Lung (tissue), 11 donors: ENCODE measurements at regions not wholly inside any gene's neighbourhood (a gene's known extent, or its start where the extent isn't known, plus 50 kb on each side); places are given as distances from the start of the nearest gene placed in this dataset.

Source experiments
- ATAC-seq: fragments of 200-7000 bp; cut with Tn5 transposase; one replicate; pipeline ENCODE4 v1.9.1; 2020; ENCODE audit warnings: moderate number of reproducible peaks; ENCODE audit not compliant: insufficient read depth, low FRiP score
- DNase-seq, 3 donors: peaks; one replicate each; pipeline ENCODE4 v3.0.0-alpha.2; 2013 to 2017
- H3K27ac ChIP-seq, 2 donors: one replicate each; pipeline ENCODE4 v1.5.1; 2013; ENCODE audit warnings: mild to moderate bottlenecking in 2 of 2, moderate library complexity in 2 of 2, control low read depth in 1 of 2, inconsistent platforms in 1 of 2, low read depth in 1 of 2, low read length in 1 of 2
- H3K27me3 ChIP-seq, 3 donors: one replicate each; pipeline ENCODE4 v1.5.1; 2013; ENCODE audit warnings: low read length in 2 of 3; ENCODE audit not compliant: control insufficient read depth in 3 of 3, insufficient read depth in 3 of 3
- H3K36me3 ChIP-seq, 4 donors: one replicate each; pipeline ENCODE4 v1.5.1; 2013; ENCODE audit warnings: low read length in 4 of 4, mild to moderate bottlenecking in 1 of 4, moderate library complexity in 1 of 4; ENCODE audit not compliant: control insufficient read depth in 4 of 4, insufficient read depth in 4 of 4
- H3K4me1 ChIP-seq, 5 donors: one replicate each; pipeline ENCODE4 v1.5.1; 2013; ENCODE audit warnings: low read length in 5 of 5, mild to moderate bottlenecking in 2 of 5, moderate library complexity in 1 of 5; ENCODE audit not compliant: control insufficient read depth in 5 of 5, insufficient read depth in 5 of 5
- H3K4me3 ChIP-seq: one replicate; pipeline ENCODE4 v1.5.1; 2013; ENCODE audit warnings: mild to moderate bottlenecking, control low read depth, moderate library complexity
- H3K9ac ChIP-seq, 2 donors: one replicate each; pipeline ENCODE4 v1.5.1; 2013; ENCODE audit warnings: low read length in 2 of 2, control low read depth in 1 of 2; ENCODE audit not compliant: insufficient read depth in 1 of 2
- H3K9me3 ChIP-seq, 4 donors: one replicate each; pipeline ENCODE4 v1.5.1; 2013; ENCODE audit warnings: low read length in 3 of 4, mild to moderate bottlenecking in 1 of 4, moderate library complexity in 1 of 4; ENCODE audit not compliant: control insufficient read depth in 4 of 4, insufficient read depth in 3 of 4
- WGBS, 2 donors: extraction: QIAGEN DNeasy Blood & Tissue Kit; methylation state at CpG; one replicate each; pipeline ENCODE4 v1.1.7; 2013; 5-methylcytosine and 5-hydroxymethylcytosine counted together
- TF ChIP-seq, protein P1 (sequence below): IDR thresholded peaks from 2 replicates; pipeline ENCODE4 v1.5.1; 2012; ENCODE audit warnings: mild to moderate bottlenecking; ENCODE audit errors: control extremely low read depth, extremely low read depth
- donor health status: control.
- donor health status: control.
- donor health status: Bipolar disorder and iron deficiency.
- donor health status: healthy.
- donor health status: DM: yes; HTN: yes; CAD: no.

DNA sequence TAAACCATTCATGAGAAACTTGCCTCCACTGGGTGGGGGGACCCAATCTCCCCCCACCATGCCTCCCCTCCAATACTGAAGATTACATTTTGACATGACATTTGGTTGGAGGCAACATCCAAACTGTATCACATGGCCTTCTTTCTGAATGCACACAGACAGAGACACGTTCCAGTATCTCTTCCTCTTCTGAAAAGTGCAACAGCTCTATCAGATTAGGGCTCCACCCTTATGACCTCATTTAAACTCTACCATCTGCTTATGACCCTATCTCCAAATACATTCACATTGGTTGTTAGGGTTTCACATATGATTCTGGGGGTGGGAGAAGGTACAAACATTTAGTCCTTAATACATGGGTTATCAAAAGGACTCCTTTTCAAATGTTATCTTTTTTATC lies 481.8 kb upstream of the NFIA start:
- no peak for DNase-seq
- peaks cover 0 to 1% (median 0%) of the 10 kb centered on the region in 4 donors for H3K9me3 ChIP-seq
- no peak overlapping the region for H3K27ac ChIP-seq
- H3K9ac ChIP-seq = no peak overlapping the region
- H3K4me3 ChIP-seq = no peak overlapping the region
- no peaks in the 10 kb centered on the region for H3K36me3 ChIP-seq
- H3K27me3 ChIP-seq = no peaks in the 10 kb centered on the region
- TF ChIP-seq, protein P1, sequence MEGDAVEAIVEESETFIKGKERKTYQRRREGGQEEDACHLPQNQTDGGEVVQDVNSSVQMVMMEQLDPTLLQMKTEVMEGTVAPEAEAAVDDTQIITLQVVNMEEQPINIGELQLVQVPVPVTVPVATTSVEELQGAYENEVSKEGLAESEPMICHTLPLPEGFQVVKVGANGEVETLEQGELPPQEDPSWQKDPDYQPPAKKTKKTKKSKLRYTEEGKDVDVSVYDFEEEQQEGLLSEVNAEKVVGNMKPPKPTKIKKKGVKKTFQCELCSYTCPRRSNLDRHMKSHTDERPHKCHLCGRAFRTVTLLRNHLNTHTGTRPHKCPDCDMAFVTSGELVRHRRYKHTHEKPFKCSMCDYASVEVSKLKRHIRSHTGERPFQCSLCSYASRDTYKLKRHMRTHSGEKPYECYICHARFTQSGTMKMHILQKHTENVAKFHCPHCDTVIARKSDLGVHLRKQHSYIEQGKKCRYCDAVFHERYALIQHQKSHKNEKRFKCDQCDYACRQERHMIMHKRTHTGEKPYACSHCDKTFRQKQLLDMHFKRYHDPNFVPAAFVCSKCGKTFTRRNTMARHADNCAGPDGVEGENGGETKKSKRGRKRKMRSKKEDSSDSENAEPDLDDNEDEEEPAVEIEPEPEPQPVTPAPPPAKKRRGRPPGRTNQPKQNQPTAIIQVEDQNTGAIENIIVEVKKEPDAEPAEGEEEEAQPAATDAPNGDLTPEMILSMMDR = no peak
- no peak for ATAC-seq
- H3K4me1 ChIP-seq = peaks cover 0 to 15% (median 0%) of the 10 kb centered on the region in 5 donors
- 52 to 64% methylated on average over 1 of the region's 1 CpG for WGBS, 2 donors

DNA sequence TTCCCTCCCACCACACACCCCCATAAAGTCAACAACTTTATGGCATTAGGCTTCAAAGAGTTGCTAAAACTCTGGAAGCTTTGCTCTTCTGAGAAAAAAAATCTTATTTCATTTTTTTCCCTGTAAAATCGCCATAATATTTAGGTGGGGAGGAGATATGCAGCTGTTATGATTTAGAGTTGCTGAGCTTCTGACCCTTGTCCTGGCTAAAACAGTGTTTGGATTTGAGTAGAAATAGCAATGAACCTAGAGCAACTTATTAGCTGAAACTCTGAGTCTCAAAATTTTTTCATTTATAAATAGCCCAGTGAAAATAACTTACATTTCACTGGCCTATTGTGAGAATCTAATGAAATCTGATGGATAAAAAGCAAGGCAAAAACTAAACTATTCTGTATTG lies 482.8 kb upstream of the NFIA start:
- no peak overlapping the region for H3K27ac ChIP-seq
- 65 to 76% methylated on average over 1 of the region's 1 CpG for WGBS, 2 donors
- no peaks in the 10 kb centered on the region for H3K27me3 ChIP-seq
- H3K36me3 ChIP-seq = no peaks in the 10 kb centered on the region
- peaks cover 0 to 15% (median 0%) of the 10 kb centered on the region in 5 donors for H3K4me1 ChIP-seq
- TF ChIP-seq, protein P1 = no peak
- H3K9ac ChIP-seq = no peak overlapping the region
- ATAC-seq = no peak
- DNase-seq = no peak
- H3K4me3 ChIP-seq = no peak overlapping the region
- no peaks in the 10 kb centered on the region for H3K9me3 ChIP-seq

DNA sequence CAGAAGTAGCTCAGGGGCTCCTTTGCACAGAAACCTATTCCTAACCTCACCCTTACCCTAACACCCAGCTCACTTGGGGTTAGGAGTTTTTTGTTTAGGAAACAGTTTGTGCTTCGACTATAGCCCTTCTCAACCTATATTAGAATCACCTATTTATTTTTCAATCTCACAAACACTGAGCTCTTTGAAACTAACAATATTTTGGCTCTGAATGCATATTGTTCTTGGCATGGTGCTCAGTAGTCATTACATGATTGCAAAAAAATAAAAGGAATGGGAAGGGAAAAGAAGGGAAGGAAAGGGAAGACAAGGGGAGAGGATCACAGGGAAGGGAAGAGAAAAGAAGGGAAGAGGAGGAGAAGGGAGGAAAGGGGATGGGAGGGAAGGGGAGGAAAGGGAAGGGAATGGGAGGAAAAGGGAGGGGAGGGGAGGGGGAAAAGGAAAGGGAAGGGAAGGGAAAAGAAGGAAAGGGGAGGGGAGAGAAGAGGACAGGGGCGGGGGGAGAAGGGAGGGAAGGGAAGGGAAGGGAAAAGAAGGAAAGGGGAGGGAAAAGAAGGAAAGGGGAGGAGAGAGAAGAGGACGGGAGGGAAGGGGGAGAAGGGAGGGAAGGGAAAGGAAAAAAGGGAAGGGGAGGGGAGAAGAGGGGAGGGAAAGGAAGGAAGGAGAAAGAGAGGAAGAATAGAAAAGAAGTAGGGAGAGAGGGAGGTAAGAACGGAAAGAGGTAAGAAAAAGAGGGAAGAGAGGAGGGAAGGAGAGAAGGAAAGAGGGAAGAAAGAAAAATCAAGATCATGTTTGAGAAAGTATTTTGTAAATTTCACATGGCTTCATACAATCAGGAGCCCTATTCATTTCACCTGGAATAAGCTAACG lies 484.1 kb upstream of the NFIA start:
- H3K9me3 ChIP-seq = no peaks in the 10 kb centered on the region
- H3K27ac ChIP-seq = no peak overlapping the region
- WGBS, 2 donors = 79 to 89% methylated on average over 5 of the region's 5 CpGs
- TF ChIP-seq, protein P1 = no peak
- peak in 2 of 3 donors; percentile 63 to 72 for DNase-seq
- H3K9ac ChIP-seq = no peak overlapping the region
- ATAC-seq = no peak
- no peak overlapping the region for H3K4me3 ChIP-seq
- H3K36me3 ChIP-seq = no peaks in the 10 kb centered on the region
- no peaks in the 10 kb centered on the region for H3K27me3 ChIP-seq
- H3K4me1 ChIP-seq = peaks cover 0 to 15% (median 0%) of the 10 kb centered on the region in 5 donors
